ENCODE measurements at regions not wholly inside any gene's neighbourhood (a gene's known extent, or its start where the extent isn't known, plus 50 kb on each side); places are given as distances from the start of the nearest gene placed in this dataset.

GRCh38 chr3:168205451-168205850 is 109.7 kb upstream of the GOLIM4 start:
- Histone ChIP-seq H4K20me1 (ENCODE audit: low read depth, low read length) (no peaks in the 10 kb centered on the region), H3K4me2 (ENCODE audit: low read depth, low read length, poor library complexity, severe bottlenecking) (no peak overlapping the region), H3K4me3 (ENCODE audit: insufficient read depth, low read length, poor library complexity, severe bottlenecking) (no peak overlapping the region), H3K27ac (ENCODE audit: low read depth, low read length) (no peak overlapping the region), H3K27me3 (ENCODE audit: low read length) (no peaks in the 10 kb centered on the region), H3F3A (ENCODE audit: insufficient read depth) (peaks cover 5% of the 10 kb centered on the region; the same call in 1 of the 2 replicates), H3K9ac (ENCODE audit: low read length) (no peak overlapping the region), H3K9me3 (ENCODE audit: insufficient read depth, low read length) (no peaks in the 10 kb centered on the region), H3K36me3 (ENCODE audit: low read length) (no peaks in the 10 kb centered on the region), H3K79me2 (ENCODE audit: insufficient read depth, low read length) (no peaks in the 10 kb centered on the region), H2AFZ (ENCODE audit: low read depth, low read length, severe bottlenecking) (no peak overlapping the region), H3K9me2 (replicated peaks; ENCODE audit: insufficient read depth, low read length) (no peaks in the 10 kb centered on the region)
- no peak for TF ChIP-seq EZH2phosphoT487 (conservative IDR thresholded peaks at IDR 0.05; ENCODE audit: low read length)
- TF ChIP-seq CTCF (IDR thresholded peaks at IDR 0.05; ENCODE audit: insufficient read depth, low read length, poor library complexity, severe bottlenecking): no peak

GRCh38 chr3:168197162-168197561 is 101.4 kb upstream of the GOLIM4 start:
- Histone ChIP-seq H3K79me2 (ENCODE audit: insufficient read depth, low read length) (no peaks in the 10 kb centered on the region), H3F3A (ENCODE audit: insufficient read depth) (no peaks in the 10 kb centered on the region), H3K4me3 (ENCODE audit: insufficient read depth, low read length, poor library complexity, severe bottlenecking) (no peak overlapping the region), H3K4me2 (ENCODE audit: low read depth, low read length, poor library complexity, severe bottlenecking) (no peak overlapping the region), H2AFZ (ENCODE audit: low read depth, low read length, severe bottlenecking) (no peak overlapping the region), H3K9me3 (ENCODE audit: insufficient read depth, low read length) (no peaks in the 10 kb centered on the region), H3K27me3 (ENCODE audit: low read length) (no peaks in the 10 kb centered on the region), H3K27ac (ENCODE audit: low read depth, low read length) (no peak overlapping the region), H3K36me3 (ENCODE audit: low read length) (no peaks in the 10 kb centered on the region), H3K9me2 (replicated peaks; ENCODE audit: insufficient read depth, low read length) (no peaks in the 10 kb centered on the region), H4K20me1 (ENCODE audit: low read depth, low read length) (no peaks in the 10 kb centered on the region), H3K9ac (ENCODE audit: low read length) (no peak overlapping the region)
- TF ChIP-seq CTCF (IDR thresholded peaks at IDR 0.05; ENCODE audit: insufficient read depth, low read length, poor library complexity, severe bottlenecking): no peak
- no peak for TF ChIP-seq EZH2phosphoT487 (conservative IDR thresholded peaks at IDR 0.05; ENCODE audit: low read length)

GRCh38 chr3:168191856-168192255 is 96.1 kb upstream of the GOLIM4 start:
- TF ChIP-seq EZH2phosphoT487 (conservative IDR thresholded peaks at IDR 0.05; ENCODE audit: low read length): no peak
- TF ChIP-seq CTCF (IDR thresholded peaks at IDR 0.05; ENCODE audit: insufficient read depth, low read length, poor library complexity, severe bottlenecking): no peak
- Histone ChIP-seq H3K9me3 (ENCODE audit: insufficient read depth, low read length) (no peaks in the 10 kb centered on the region), H3K9me2 (replicated peaks; ENCODE audit: insufficient read depth, low read length) (no peaks in the 10 kb centered on the region), H3K4me3 (ENCODE audit: insufficient read depth, low read length, poor library complexity, severe bottlenecking) (no peak overlapping the region), H3K27me3 (ENCODE audit: low read length) (no peaks in the 10 kb centered on the region), H3K27ac (ENCODE audit: low read depth, low read length) (no peak overlapping the region), H2AFZ (ENCODE audit: low read depth, low read length, severe bottlenecking) (no peak overlapping the region), H3K79me2 (ENCODE audit: insufficient read depth, low read length) (no peaks in the 10 kb centered on the region), H4K20me1 (ENCODE audit: low read depth, low read length) (no peaks in the 10 kb centered on the region), H3K4me2 (ENCODE audit: low read depth, low read length, poor library complexity, severe bottlenecking) (no peak overlapping the region), H3K9ac (ENCODE audit: low read length) (no peak overlapping the region), H3K36me3 (ENCODE audit: low read length) (no peaks in the 10 kb centered on the region), H3F3A (ENCODE audit: insufficient read depth) (no peaks in the 10 kb centered on the region)
